Endothelial cell (in vitro differentiated cells): ENCODE measurements at regions not wholly inside any gene's neighbourhood (a gene's known extent, or its start where the extent isn't known, plus 50 kb on each side); places are given as distances from the start of the nearest gene placed in this dataset.
"Not testable (repeated sequence)": the region's sequence is repeated elsewhere in the genome, so short reads cannot be mapped to it uniquely, and the experiment has no call there.

Experiments used
- DNase-seq: peaks from one replicate; pipeline ENCODE4 v3.0.0; 2021; ENCODE audit warnings: low spot score
- H3K27ac Mint-ChIP-seq: one replicate; pipeline ENCODE4 v1.8.0; 2021; ENCODE audit warnings: mixed read lengths, inconsistent platforms; ENCODE audit not compliant: unreplicated experiment
- H3K27me3 Mint-ChIP-seq: one replicate; pipeline ENCODE4 v1.8.0; 2021; ENCODE audit warnings: mild to moderate bottlenecking, moderate library complexity, mixed read lengths, inconsistent platforms; ENCODE audit not compliant: unreplicated experiment
- H3K36me3 Mint-ChIP-seq: one replicate; pipeline ENCODE4 v1.8.0; 2021; ENCODE audit warnings: mild to moderate bottlenecking, low read depth, mixed read lengths, inconsistent platforms; ENCODE audit not compliant: unreplicated experiment
- H3K4me1 Mint-ChIP-seq: one replicate; pipeline ENCODE4 v1.8.0; 2021; ENCODE audit warnings: mild to moderate bottlenecking, mixed read lengths, inconsistent platforms; ENCODE audit not compliant: unreplicated experiment
- H3K4me3 Mint-ChIP-seq: one replicate; pipeline ENCODE4 v1.8.0; 2021; ENCODE audit warnings: mild to moderate bottlenecking, mixed read lengths, inconsistent platforms; ENCODE audit not compliant: unreplicated experiment
- H3K9me3 Mint-ChIP-seq: one replicate; pipeline ENCODE4 v1.8.0; 2021; ENCODE audit warnings: mixed read lengths, inconsistent platforms; ENCODE audit not compliant: unreplicated experiment
- TF ChIP-seq, protein P1 (sequence below): fragments of 200-600 bp; sonication (generic); IDR thresholded peaks from one replicate; pipeline ENCODE4 v1.5.0; 2021; ENCODE audit warnings: antibody characterized with exemption; ENCODE audit not compliant: unreplicated experiment

DNA sequence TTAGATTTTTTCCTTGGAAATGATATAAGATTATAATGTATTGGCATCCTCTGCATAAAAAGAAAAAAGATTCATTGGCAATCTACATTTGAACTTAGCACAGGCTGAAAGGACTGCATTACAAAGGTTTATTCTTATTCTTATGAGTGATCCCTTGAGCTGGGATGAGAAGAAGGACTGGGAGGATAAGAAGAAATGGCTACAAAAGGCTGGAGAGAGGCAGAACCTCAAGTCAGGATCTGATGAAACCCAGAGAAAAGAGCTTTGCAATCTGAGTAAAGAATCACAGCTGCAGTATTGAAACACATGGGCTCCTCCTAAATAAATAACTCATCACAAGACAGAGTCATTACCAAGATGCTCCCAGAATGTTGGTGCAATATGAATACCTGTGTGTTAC is 1635.4 kb upstream of the FLRT2 start:
- DNase-seq, result no peak
- H3K27ac Mint-ChIP-seq, result no peak overlapping the region
- H3K9me3 Mint-ChIP-seq, result no peaks in the 10 kb centered on the region
- H3K36me3 Mint-ChIP-seq, result no peaks in the 10 kb centered on the region
- TF ChIP-seq, protein P1, sequence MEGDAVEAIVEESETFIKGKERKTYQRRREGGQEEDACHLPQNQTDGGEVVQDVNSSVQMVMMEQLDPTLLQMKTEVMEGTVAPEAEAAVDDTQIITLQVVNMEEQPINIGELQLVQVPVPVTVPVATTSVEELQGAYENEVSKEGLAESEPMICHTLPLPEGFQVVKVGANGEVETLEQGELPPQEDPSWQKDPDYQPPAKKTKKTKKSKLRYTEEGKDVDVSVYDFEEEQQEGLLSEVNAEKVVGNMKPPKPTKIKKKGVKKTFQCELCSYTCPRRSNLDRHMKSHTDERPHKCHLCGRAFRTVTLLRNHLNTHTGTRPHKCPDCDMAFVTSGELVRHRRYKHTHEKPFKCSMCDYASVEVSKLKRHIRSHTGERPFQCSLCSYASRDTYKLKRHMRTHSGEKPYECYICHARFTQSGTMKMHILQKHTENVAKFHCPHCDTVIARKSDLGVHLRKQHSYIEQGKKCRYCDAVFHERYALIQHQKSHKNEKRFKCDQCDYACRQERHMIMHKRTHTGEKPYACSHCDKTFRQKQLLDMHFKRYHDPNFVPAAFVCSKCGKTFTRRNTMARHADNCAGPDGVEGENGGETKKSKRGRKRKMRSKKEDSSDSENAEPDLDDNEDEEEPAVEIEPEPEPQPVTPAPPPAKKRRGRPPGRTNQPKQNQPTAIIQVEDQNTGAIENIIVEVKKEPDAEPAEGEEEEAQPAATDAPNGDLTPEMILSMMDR, result no peak
- no peaks in the 10 kb centered on the region for H3K4me1 Mint-ChIP-seq
- no peak overlapping the region for H3K4me3 Mint-ChIP-seq
- no peaks in the 10 kb centered on the region for H3K27me3 Mint-ChIP-seq

DNA sequence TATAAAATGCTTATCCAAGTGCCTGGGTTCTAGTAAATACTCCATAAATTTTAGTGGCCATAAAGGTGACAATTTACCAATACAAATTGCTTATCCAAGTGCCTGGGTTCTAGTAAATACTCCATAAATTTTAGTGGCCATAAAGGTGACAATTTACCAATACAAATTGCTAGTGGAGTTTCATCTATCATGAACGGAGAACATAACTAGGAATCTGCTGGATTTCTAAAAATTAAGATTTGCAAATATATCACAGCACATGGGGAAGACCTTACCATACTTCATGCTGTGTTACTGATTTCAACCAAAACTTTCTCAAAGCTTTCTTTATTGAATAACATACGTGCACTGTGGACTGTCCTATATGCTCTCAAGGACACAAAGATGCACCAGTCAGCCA is 1631.4 kb upstream of the FLRT2 start:
- not testable (repeated sequence) for H3K27me3 Mint-ChIP-seq, H3K36me3 Mint-ChIP-seq, H3K4me3 Mint-ChIP-seq, H3K9me3 Mint-ChIP-seq, DNase-seq, H3K27ac Mint-ChIP-seq, H3K4me1 Mint-ChIP-seq

DNA sequence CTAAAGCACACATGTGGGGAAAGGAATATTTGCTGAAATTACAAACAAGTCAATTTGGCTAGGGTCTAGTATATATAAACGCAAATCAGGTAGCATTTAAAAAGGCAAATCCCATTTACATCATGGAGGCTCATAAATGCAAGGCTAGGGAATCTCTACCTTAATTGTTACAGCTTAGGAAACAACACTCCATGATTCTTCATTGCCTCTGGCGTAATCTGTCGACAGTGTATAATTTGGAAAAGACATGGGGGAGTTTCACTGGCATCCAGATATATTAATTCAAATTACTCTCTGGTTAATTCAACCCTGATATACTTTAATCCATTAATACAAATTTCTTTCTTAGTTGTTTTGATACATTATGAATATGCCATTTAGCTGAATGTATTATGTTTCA is 1630.2 kb upstream of the FLRT2 start:
- no peaks in the 10 kb centered on the region for H3K27me3 Mint-ChIP-seq
- TF ChIP-seq, protein P1, result no peak
- no peaks in the 10 kb centered on the region for H3K36me3 Mint-ChIP-seq
- no peak overlapping the region for H3K27ac Mint-ChIP-seq
- H3K9me3 Mint-ChIP-seq, result no peaks in the 10 kb centered on the region
- DNase-seq, result no peak
- H3K4me1 Mint-ChIP-seq, result no peaks in the 10 kb centered on the region
- no peak overlapping the region for H3K4me3 Mint-ChIP-seq

DNA sequence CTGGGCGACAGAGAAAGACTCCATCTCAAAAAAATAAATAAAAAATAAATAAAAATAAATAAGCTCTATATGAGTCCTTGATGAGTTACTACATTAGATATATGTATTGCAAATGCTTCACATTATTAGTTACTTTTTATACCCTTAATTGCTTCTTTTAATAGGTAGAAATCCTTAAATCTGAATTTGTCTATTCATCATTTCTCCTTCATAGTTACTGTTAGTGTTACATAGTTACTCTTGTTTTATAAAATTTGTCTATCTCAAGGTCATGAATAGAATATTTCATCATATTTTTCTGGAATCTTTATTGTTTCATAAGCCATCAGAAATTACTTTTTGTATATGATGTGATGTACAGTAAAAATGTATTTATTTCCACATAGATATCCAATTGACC is 1624.8 kb upstream of the FLRT2 start:
- TF ChIP-seq, protein P1, result no peak
- Mint-ChIP-seq H3K36me3 (no peaks in the 10 kb centered on the region), H3K4me1 (no peaks in the 10 kb centered on the region), H3K27ac (no peak overlapping the region), H3K27me3 (no peaks in the 10 kb centered on the region), H3K4me3 (no peak overlapping the region), H3K9me3 (no peaks in the 10 kb centered on the region)
- no peak for DNase-seq

DNA sequence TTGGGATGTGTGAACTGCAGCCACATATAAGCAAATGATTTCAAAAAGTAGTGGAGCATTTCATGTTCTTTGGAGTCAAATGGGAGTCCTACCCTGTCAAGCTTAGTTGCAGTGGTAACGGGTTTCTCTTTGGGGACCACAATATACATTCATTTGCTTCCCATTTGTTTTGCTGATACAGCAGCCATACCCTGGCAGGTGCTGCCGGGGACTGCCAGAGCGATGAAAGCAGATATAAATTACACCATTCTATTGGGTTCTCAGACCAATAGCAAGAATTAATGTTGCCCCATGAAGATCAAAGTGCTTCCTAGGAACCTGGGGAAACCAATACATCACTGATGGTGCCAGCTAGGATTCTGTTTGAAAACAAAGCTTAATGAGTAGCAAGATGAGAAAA is 1621.5 kb upstream of the FLRT2 start:
- Mint-ChIP-seq H3K4me3 (no peak overlapping the region), H3K36me3 (no peaks in the 10 kb centered on the region), H3K27ac (no peak overlapping the region), H3K9me3 (no peaks in the 10 kb centered on the region), H3K27me3 (no peaks in the 10 kb centered on the region), H3K4me1 (peaks cover 2% of the 10 kb centered on the region)
- TF ChIP-seq, protein P1, result no peak
- no peak for DNase-seq

DNA sequence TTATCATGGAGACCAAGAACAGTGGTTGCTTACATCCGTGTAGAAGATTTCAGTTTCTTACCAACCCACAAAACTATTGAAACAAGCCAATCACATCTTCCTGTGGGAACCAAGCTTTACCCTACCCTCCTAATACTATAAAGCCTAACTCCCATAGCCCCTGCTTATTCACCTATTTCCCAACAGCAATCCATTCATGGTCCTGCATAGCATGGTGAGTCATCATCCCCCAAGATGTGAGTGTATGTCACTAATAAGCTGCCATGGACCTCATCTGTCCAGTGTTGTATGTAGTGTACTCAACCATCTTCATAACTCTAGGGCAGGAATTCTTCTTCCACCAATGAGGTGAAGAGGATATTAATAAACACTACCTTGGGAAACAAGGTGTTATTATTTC is 1620.4 kb upstream of the FLRT2 start:
- H3K4me1 Mint-ChIP-seq, result peaks cover 2% of the 10 kb centered on the region
- no peaks in the 10 kb centered on the region for H3K9me3 Mint-ChIP-seq
- TF ChIP-seq, protein P1, result no peak
- H3K36me3 Mint-ChIP-seq, result no peaks in the 10 kb centered on the region
- H3K27me3 Mint-ChIP-seq, result no peaks in the 10 kb centered on the region
- DNase-seq, result no peak
- H3K4me3 Mint-ChIP-seq, result no peak overlapping the region
- H3K27ac Mint-ChIP-seq, result no peak overlapping the region
